SK-N-SH treated with all-trans-retinoic acid at 6 μM for 48 hours (cell line): ENCODE measurements at regions not wholly inside any gene's neighbourhood (a gene's known extent, or its start where the extent isn't known, plus 50 kb on each side); places are given as distances from the start of the nearest gene placed in this dataset.

Source experiments
- ATAC-seq: fragments of 200-7000 bp; cut with Tn5 transposase; 3 replicates; pipeline ENCODE4 v1.9.1; 2020; ENCODE audit warnings: mild to moderate bottlenecking, moderate library complexity
- ARNTL ChIP-seq: fragments of 450-650 bp; formaldehyde crosslinking; IDR thresholded peaks from 2 replicates; pipeline ENCODE4 v1.5.0; 2020; ENCODE audit warnings: low read depth, mild to moderate bottlenecking, moderate library complexity, borderline replicate concordance
- BACH2 ChIP-seq: fragments of 250-450 bp; sonication (Bioruptor Pico); IDR thresholded peaks from 2 replicates; pipeline ENCODE4 v1.9.0; 2021; ENCODE audit warnings: mild to moderate bottlenecking, borderline replicate concordance
- CSDC2 ChIP-seq: fragments of 250-450 bp; sonication (Bioruptor Pico); IDR thresholded peaks from 2 replicates; pipeline ENCODE4 v1.5.0; 2020; ENCODE audit warnings: mild to moderate bottlenecking, moderate library complexity
- ESRRG ChIP-seq: fragments of 250-450 bp; sonication (Bioruptor Pico); IDR thresholded peaks from 2 replicates; pipeline ENCODE4 v1.6.1; 2021; ENCODE audit warnings: mild to moderate bottlenecking
- ISL1 ChIP-seq: fragments of 250-450 bp; sonication (Bioruptor Pico); IDR thresholded peaks from 2 replicates; pipeline ENCODE4 v2.1.2; 2022; ENCODE audit warnings: mild to moderate bottlenecking, moderate library complexity
- OSR1 ChIP-seq: fragments of 250-450 bp; sonication (Bioruptor Pico); IDR thresholded peaks from 2 replicates; pipeline ENCODE4 v1.8.0; 2022; ENCODE audit warnings: moderate library complexity, mild to moderate bottlenecking, inconsistent platforms
- PPARA ChIP-seq: fragments of 250-450 bp; sonication (Bioruptor Pico); IDR thresholded peaks from 2 replicates; pipeline ENCODE4 v1.5.0; 2020; ENCODE audit warnings: mild to moderate bottlenecking, borderline replicate concordance
- SNAI2 ChIP-seq: fragments of 250-450 bp; sonication (Bioruptor Pico); IDR thresholded peaks from 2 replicates; pipeline ENCODE4 v1.5.0; 2020; ENCODE audit warnings: mild to moderate bottlenecking, moderate library complexity
- TCF4 ChIP-seq: fragments of 250-450 bp; sonication (Bioruptor Pico); IDR thresholded peaks from 2 replicates; pipeline ENCODE4 v1.8.0; 2021; ENCODE audit warnings: mild to moderate bottlenecking, moderate library complexity, borderline replicate concordance
- TOX ChIP-seq: fragments of 250-450 bp; sonication (Bioruptor Pico); IDR thresholded peaks from 2 replicates; pipeline ENCODE4 v1.8.0; 2021; ENCODE audit warnings: mild to moderate bottlenecking, moderate library complexity, borderline replicate concordance
- ZFP3 ChIP-seq: fragments of 250-450 bp; sonication (Bioruptor Pico); IDR thresholded peaks from 2 replicates; pipeline ENCODE4 v1.5.0; 2020; ENCODE audit warnings: mild to moderate bottlenecking, moderate library complexity
- ZFP30 ChIP-seq: fragments of 450-650 bp; formaldehyde crosslinking; IDR thresholded peaks from 2 replicates; pipeline ENCODE4 v1.5.0; 2022; ENCODE audit warnings: mild to moderate bottlenecking, moderate library complexity
- ZNF565 ChIP-seq: fragments of 450-650 bp; formaldehyde crosslinking; conservative IDR thresholded peaks from 2 replicates; pipeline ENCODE4 v1.5.0; 2020; ENCODE audit warnings: low read depth, mild to moderate bottlenecking, moderate library complexity
- ZNF70 ChIP-seq: fragments of 450-650 bp; formaldehyde crosslinking; IDR thresholded peaks from 2 replicates; pipeline ENCODE4 v1.5.0; 2020; ENCODE audit warnings: mild to moderate bottlenecking, moderate library complexity
- ZNF8 ChIP-seq: fragments of 450-650 bp; formaldehyde crosslinking; IDR thresholded peaks from 2 replicates; pipeline ENCODE4 v1.5.0; 2020; ENCODE audit warnings: mild to moderate bottlenecking, moderate library complexity
- TF ChIP-seq, protein P1 (sequence below): fragments of 250-450 bp; sonication (Bioruptor Pico); IDR thresholded peaks from 2 replicates; pipeline ENCODE4 v1.5.1; 2021; ENCODE audit warnings: mild to moderate bottlenecking, moderate library complexity
- TF ChIP-seq, protein P2 (sequence below): fragments of 250-450 bp; sonication (Bioruptor Pico); IDR thresholded peaks from 2 replicates; pipeline ENCODE4 v1.8.0; 2021; ENCODE audit warnings: low read depth, mild to moderate bottlenecking, moderate library complexity, borderline replicate concordance
- TF ChIP-seq, protein P3 (sequence below): fragments of 250-450 bp; sonication (Bioruptor Pico); IDR thresholded peaks from 2 replicates; pipeline ENCODE4 v1.5.1; 2020; ENCODE audit warnings: low read depth, mild to moderate bottlenecking, moderate library complexity

DNA sequence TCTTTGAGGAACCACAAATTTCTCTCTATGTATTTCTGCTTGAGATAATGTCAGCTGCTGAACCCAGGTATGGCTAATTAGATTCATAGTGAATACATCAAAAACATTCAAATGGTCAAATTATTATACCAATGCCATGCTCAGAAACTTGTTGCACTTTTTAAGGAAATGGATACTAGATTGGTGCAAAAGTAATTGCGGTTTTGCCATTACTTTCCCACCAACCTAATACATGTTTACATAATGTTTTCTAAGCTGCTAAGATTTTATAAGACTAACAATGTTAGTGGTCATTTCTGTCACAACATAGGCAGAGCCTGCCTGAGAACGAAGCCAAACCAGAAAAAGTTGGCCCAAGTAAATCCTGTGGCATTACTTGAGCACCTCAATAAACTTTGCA lies 568.2 kb upstream of the LRATD1 start:
- ATAC-seq = no peak
- TF ChIP-seq, protein P1, sequence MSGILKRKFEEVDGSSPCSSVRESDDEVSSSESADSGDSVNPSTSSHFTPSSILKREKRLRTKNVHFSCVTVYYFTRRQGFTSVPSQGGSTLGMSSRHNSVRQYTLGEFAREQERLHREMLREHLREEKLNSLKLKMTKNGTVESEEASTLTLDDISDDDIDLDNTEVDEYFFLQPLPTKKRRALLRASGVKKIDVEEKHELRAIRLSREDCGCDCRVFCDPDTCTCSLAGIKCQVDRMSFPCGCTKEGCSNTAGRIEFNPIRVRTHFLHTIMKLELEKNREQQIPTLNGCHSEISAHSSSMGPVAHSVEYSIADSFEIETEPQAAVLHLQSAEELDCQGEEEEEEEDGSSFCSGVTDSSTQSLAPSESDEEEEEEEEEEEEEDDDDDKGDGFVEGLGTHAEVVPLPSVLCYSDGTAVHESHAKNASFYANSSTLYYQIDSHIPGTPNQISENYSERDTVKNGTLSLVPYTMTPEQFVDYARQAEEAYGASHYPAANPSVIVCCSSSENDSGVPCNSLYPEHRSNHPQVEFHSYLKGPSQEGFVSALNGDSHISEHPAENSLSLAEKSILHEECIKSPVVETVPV = no peak
- TF ChIP-seq CSDC2 (CRISPR knock-in tag) (no peak), SNAI2 (CRISPR knock-in tag) (no peak)

DNA sequence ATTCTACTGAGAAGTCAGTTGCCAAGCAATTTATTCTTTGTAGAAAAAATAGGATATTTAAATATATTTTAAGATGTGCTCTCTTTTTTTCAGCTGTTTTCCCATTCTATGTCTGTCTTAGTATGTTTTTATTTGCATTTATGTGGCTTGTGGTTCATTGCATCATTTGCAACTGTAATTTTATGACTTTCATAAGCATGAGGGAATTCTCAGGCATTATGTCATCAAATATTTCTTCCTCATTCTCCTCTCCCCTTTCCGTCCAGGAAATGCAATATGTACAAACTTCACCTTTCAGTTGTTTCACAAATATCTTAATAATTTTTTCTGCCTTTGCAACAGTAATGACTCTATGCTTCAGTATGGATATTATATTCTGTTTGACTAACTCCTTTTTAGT lies 560.2 kb upstream of the LRATD1 start:
- ATAC-seq = no peak
- no peak for TF ChIP-seq BACH2 (CRISPR knock-in tag)
- TF ChIP-seq, protein P1 = no peak
- TF ChIP-seq PPARA = no peak
- no peak for TF ChIP-seq ZNF8 (CRISPR knock-in tag)
- no peak for TF ChIP-seq TCF4 (CRISPR knock-in tag)
- no peak for TF ChIP-seq OSR1 (CRISPR knock-in tag)
- TF ChIP-seq ZNF70 (CRISPR knock-in tag) = no peak
- TF ChIP-seq, protein P2, sequence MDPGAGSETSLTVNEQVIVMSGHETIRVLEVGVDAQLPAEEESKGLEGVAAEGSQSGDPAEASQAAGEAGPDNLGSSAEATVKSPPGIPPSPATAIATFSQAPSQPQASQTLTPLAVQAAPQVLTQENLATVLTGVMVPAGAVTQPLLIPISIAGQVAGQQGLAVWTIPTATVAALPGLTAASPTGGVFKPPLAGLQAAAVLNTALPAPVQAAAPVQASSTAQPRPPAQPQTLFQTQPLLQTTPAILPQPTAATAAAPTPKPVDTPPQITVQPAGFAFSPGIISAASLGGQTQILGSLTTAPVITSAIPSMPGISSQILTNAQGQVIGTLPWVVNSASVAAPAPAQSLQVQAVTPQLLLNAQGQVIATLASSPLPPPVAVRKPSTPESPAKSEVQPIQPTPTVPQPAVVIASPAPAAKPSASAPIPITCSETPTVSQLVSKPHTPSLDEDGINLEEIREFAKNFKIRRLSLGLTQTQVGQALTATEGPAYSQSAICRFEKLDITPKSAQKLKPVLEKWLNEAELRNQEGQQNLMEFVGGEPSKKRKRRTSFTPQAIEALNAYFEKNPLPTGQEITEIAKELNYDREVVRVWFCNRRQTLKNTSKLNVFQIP (CRISPR knock-in tag) = no peak
- no peak for TF ChIP-seq ZFP3
- no peak for TF ChIP-seq ZNF565
- no peak for TF ChIP-seq ESRRG (CRISPR knock-in tag)
- TF ChIP-seq, protein P3, sequence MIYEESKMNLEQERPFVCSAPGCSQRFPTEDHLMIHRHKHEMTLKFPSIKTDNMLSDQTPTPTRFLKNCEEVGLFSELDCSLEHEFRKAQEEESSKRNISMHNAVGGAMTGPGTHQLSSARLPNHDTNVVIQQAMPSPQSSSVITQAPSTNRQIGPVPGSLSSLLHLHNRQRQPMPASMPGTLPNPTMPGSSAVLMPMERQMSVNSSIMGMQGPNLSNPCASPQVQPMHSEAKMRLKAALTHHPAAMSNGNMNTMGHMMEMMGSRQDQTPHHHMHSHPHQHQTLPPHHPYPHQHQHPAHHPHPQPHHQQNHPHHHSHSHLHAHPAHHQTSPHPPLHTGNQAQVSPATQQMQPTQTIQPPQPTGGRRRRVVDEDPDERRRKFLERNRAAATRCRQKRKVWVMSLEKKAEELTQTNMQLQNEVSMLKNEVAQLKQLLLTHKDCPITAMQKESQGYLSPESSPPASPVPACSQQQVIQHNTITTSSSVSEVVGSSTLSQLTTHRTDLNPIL (CRISPR knock-in tag) = no peak

DNA sequence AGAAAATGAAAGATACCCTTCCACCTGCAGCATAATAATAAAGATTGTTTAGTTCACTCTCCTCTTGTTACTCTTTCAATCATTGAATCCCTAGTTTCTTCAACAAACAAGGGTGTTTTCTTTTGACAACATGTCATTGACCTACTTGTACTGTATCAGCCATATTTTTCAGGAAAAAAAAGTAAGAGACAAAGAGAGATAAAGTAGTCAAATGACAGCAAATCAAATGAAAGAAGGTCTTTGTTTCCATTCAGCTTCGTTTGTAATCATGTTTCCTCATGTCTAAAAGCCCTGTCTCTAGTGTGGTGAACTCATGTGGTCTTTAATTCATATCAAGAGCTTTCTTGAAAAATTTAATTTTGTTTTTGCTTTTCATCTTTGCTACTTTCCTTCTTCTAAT lies 557.8 kb upstream of the LRATD1 start:
- TF ChIP-seq ISL1 (CRISPR knock-in tag) = no peak
- TF ChIP-seq TOX (CRISPR knock-in tag) = no peak
- TF ChIP-seq, protein P3 (CRISPR knock-in tag) = no peak
- ATAC-seq = no peak

DNA sequence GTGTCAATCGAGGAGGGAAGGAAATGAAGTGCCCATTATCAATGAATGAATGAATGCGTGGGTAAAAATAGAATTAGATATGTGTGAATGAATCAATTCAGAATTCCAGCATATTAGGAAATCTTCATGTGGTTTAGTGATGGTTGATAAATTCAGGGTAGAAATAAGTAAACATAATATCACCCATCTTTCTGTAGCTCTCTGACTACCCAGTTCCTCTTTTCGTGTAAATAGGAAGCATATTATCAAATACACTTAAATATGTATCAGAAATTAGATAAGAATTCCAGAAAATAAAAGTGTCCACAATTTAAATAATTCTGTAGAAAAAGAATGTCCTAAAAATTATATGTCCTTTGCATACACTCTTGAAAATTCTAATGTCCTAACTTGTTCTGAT lies 552.9 kb upstream of the LRATD1 start:
- TF ChIP-seq ARNTL (CRISPR knock-in tag) (no peak), ZFP30 (CRISPR knock-in tag) (no peak), ZNF8 (CRISPR knock-in tag) (no peak)
- no peak for ATAC-seq

DNA sequence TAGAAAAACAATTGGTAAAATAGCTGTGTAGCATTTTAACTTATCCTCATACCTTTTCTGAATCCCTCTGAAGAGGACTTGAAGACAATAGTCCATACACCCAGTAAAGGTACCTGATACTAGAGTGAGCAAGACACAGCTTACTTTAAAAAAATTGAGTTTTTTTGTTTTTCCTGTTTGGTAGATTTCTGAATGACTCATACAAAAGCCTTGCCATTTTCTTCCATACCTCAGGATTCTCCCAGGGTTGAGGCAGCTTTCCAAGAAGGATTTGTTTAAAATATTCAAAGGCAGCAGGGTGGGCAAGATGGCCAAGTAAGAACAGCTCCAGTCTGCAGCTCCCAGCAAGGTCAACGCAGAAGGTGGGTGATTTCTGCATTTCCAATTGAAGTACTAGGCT lies 551.0 kb upstream of the LRATD1 start:
- TF ChIP-seq, protein P1 = no peak
- TF ChIP-seq ZNF70 (CRISPR knock-in tag) (no peak), ZNF565 (no peak), PPARA (no peak), TOX (CRISPR knock-in tag) (no peak), OSR1 (CRISPR knock-in tag) (no peak), ISL1 (CRISPR knock-in tag) (no peak), ESRRG (CRISPR knock-in tag) (no peak)

More for the DNA sequence above, 551.0 kb upstream of the LRATD1 start:
- no peak for ATAC-seq
